Stimulated activated naive CD8-positive, alpha-beta T cell treated with anti-CD3 and anti-CD28 coated beads, Interleukin-15, amount 100 ng/mL, for 72 hours (primary cell): ENCODE measurements at regions not wholly inside any gene's neighbourhood (a gene's known extent, or its start where the extent isn't known, plus 50 kb on each side); places are given as distances from the start of the nearest gene placed in this dataset.
"Not testable (repeated sequence)": the region's sequence is repeated elsewhere in the genome, so short reads cannot be mapped to it uniquely, and the experiment has no call there.

Source experiments
- ATAC-seq: fragments of 150-1000 bp; cut with Tn5 transposase; 2 replicates; pipeline ENCODE4 v1.10.0; 2021; ENCODE audit warnings: mild to moderate bottlenecking, moderate library complexity
- DNase-seq, 2 donors: peaks; one replicate each; pipeline ENCODE4 v3.0.0; 2021 to 2022
- H3K27ac Mint-ChIP-seq, 2 donors: one replicate each; pipeline ENCODE4 v1.8.0; 2022; ENCODE audit warnings: mild to moderate bottlenecking in 2 of 2, mixed read lengths in 2 of 2, moderate library complexity in 2 of 2
- H3K27me3 Mint-ChIP-seq: one replicate; pipeline ENCODE4 v1.8.0; 2022; ENCODE audit warnings: mixed read lengths
- H3K4me1 Mint-ChIP-seq: one replicate; pipeline ENCODE4 v1.8.0; 2022; ENCODE audit warnings: mild to moderate bottlenecking, mixed read lengths
- H3K4me3 Mint-ChIP-seq, 2 donors: one replicate each; pipeline ENCODE4 v1.8.0; 2022; ENCODE audit warnings: mild to moderate bottlenecking in 2 of 2, mixed read lengths in 2 of 2, moderate library complexity in 1 of 2
- H3K9me3 Mint-ChIP-seq, 2 donors: one replicate each; pipeline ENCODE4 v1.8.0; 2022; ENCODE audit warnings: mixed read lengths in 2 of 2

GRCh38 chr3:193915613-193916012, 220.3 kb upstream of the HES1 start:
- H3K27me3 Mint-ChIP-seq, result no peaks in the 10 kb centered on the region
- peaks cover 13% of the 10 kb centered on the region for H3K4me1 Mint-ChIP-seq
- no peak for DNase-seq
- ATAC-seq, result no peak
- H3K27ac Mint-ChIP-seq, result no peak overlapping the region
- H3K9me3 Mint-ChIP-seq, result no peaks in the 10 kb centered on the region
- H3K4me3 Mint-ChIP-seq, result no peak overlapping the region

- DNase-seq (no peak), ATAC-seq (no peak)
- Mint-ChIP-seq H3K9me3 (no peaks in the 10 kb centered on the region), H3K27me3 (peaks cover 4% of the 10 kb centered on the region), H3K27ac (no peak overlapping the region), H3K4me1 (peaks cover 6% of the 10 kb centered on the region), H3K4me3 (no peak overlapping the region)
Observed at GRCh38 chr3:193917158-193917557, 218.8 kb upstream of the HES1 start.

- peaks cover 13 to 16% of the 10 kb centered on the region in 2 donors for H3K9me3 Mint-ChIP-seq
- peak overlapping the region in 1 of 2 donors; percentile 27 for H3K27ac Mint-ChIP-seq
- no peak overlapping the region for H3K4me3 Mint-ChIP-seq
- H3K4me1 Mint-ChIP-seq, result no peaks in the 10 kb centered on the region
- DNase-seq (no peak), ATAC-seq (no peak)
- H3K27me3 Mint-ChIP-seq, result peaks cover 7% of the 10 kb centered on the region
Observed at GRCh38 chr3:193921465-193921864, 214.5 kb upstream of the HES1 start.

GRCh38 chr3:193922034-193922774, 213.7 kb upstream of the HES1 start:
- H3K9me3 Mint-ChIP-seq, result peaks cover 14 to 17% of the 10 kb centered on the region in 2 donors
- H3K4me3 Mint-ChIP-seq, result no peak overlapping the region
- H3K27ac Mint-ChIP-seq, result peak overlapping the region in 1 of 2 donors; percentile 31
- H3K27me3 Mint-ChIP-seq, result peaks cover 7% of the 10 kb centered on the region
- ATAC-seq, result no peak
- no peak for DNase-seq
- H3K4me1 Mint-ChIP-seq, result no peaks in the 10 kb centered on the region

- H3K27ac Mint-ChIP-seq, H3K4me1 Mint-ChIP-seq, ATAC-seq, H3K27me3 Mint-ChIP-seq, DNase-seq, H3K4me3 Mint-ChIP-seq: not testable (repeated sequence)
- peaks cover 14 to 17% of the 10 kb centered on the region in 2 donors for H3K9me3 Mint-ChIP-seq
Observed at GRCh38 chr3:193923958-193924357, 212.0 kb upstream of the HES1 start.

GRCh38 chr3:193926071-193926470, 209.9 kb upstream of the HES1 start:
- Mint-ChIP-seq H3K27me3 (peaks cover 14% of the 10 kb centered on the region), H3K9me3 (peaks cover 14 to 17% of the 10 kb centered on the region in 2 donors)
- H3K4me3 Mint-ChIP-seq, ATAC-seq, DNase-seq, H3K4me1 Mint-ChIP-seq, H3K27ac Mint-ChIP-seq: not testable (repeated sequence)

- H3K27me3 Mint-ChIP-seq, H3K4me3 Mint-ChIP-seq, DNase-seq, ATAC-seq, H3K27ac Mint-ChIP-seq, H3K4me1 Mint-ChIP-seq: not testable (repeated sequence)
- H3K9me3 Mint-ChIP-seq, result peaks cover 14 to 17% of the 10 kb centered on the region in 2 donors
Observed at GRCh38 chr3:193927413-193928206, 208.3 kb upstream of the HES1 start.

- DNase-seq, result no peak
- Mint-ChIP-seq H3K9me3 (peaks cover 11% of the 10 kb centered on the region in 2 donors), H3K27ac (no peak overlapping the region), H3K27me3 (peaks cover 7% of the 10 kb centered on the region), H3K4me1 (no peaks in the 10 kb centered on the region), H3K4me3 (no peak overlapping the region)
- ATAC-seq, result no peak
Observed at GRCh38 chr3:193928354-193929209, 207.4 kb upstream of the HES1 start.

GRCh38 chr3:193929373-193929772, 206.6 kb upstream of the HES1 start:
- Mint-ChIP-seq H3K4me1 (no peaks in the 10 kb centered on the region), H3K9me3 (peaks cover 6 to 8% of the 10 kb centered on the region in 2 donors), H3K27me3 (peaks cover 7% of the 10 kb centered on the region), H3K27ac (no peak overlapping the region), H3K4me3 (no peak overlapping the region)
- no peak for ATAC-seq
- no peak for DNase-seq

GRCh38 chr3:193929921-193930646, 205.9 kb upstream of the HES1 start:
- DNase-seq, result no peak
- Mint-ChIP-seq H3K9me3 (peaks cover 4 to 6% of the 10 kb centered on the region in 2 donors), H3K27me3 (peaks cover 14% of the 10 kb centered on the region), H3K4me1 (no peaks in the 10 kb centered on the region), H3K27ac (no peak overlapping the region), H3K4me3 (no peak overlapping the region)
- ATAC-seq, result no peak

- no peak for DNase-seq
- H3K4me3 Mint-ChIP-seq, result no peak overlapping the region
Observed at GRCh38 chr3:193932136-193932535, 203.8 kb upstream of the HES1 start.

GRCh38 chr3:193932576-193932975, 203.4 kb upstream of the HES1 start:
- Mint-ChIP-seq H3K9me3 (no peaks in the 10 kb centered on the region), H3K4me1 (no peaks in the 10 kb centered on the region), H3K27me3 (peaks cover 26% of the 10 kb centered on the region), H3K27ac (no peak overlapping the region), H3K4me3 (no peak overlapping the region)
- ATAC-seq (no peak), DNase-seq (no peak)

More at GRCh38 chr3:193932136-193932535, 203.8 kb upstream of the HES1 start:
- Mint-ChIP-seq H3K27me3 (peaks cover 26% of the 10 kb centered on the region), H3K4me1 (no peaks in the 10 kb centered on the region), H3K27ac (no peak overlapping the region), H3K9me3 (no peaks in the 10 kb centered on the region)
- no peak for ATAC-seq

GRCh38 chr3:193933451-193933850, 202.5 kb upstream of the HES1 start:
- no peak for DNase-seq
- Mint-ChIP-seq H3K27ac (no peak overlapping the region), H3K4me1 (no peaks in the 10 kb centered on the region), H3K27me3 (peaks cover 27% of the 10 kb centered on the region), H3K9me3 (no peaks in the 10 kb centered on the region), H3K4me3 (no peak overlapping the region)
- ATAC-seq, result no peak

- no peak for ATAC-seq
- DNase-seq, result no peak
- no peak overlapping the region for H3K4me3 Mint-ChIP-seq
- no peaks in the 10 kb centered on the region for H3K9me3 Mint-ChIP-seq
- no peaks in the 10 kb centered on the region for H3K4me1 Mint-ChIP-seq
- peaks cover 24% of the 10 kb centered on the region for H3K27me3 Mint-ChIP-seq
- H3K27ac Mint-ChIP-seq, result no peak overlapping the region
Observed at GRCh38 chr3:193935916-193936315, 200.0 kb upstream of the HES1 start.

- no peak overlapping the region for H3K27ac Mint-ChIP-seq
- ATAC-seq (no peak), DNase-seq (no peak)
- no peak overlapping the region for H3K4me3 Mint-ChIP-seq
- no peaks in the 10 kb centered on the region for H3K4me1 Mint-ChIP-seq
- no peaks in the 10 kb centered on the region for H3K9me3 Mint-ChIP-seq
- peaks cover 24% of the 10 kb centered on the region for H3K27me3 Mint-ChIP-seq
Observed at GRCh38 chr3:193938613-193939012, 197.3 kb upstream of the HES1 start.
